HG03135 (cell line): ENCODE measurements at regions not wholly inside any gene's neighbourhood (a gene's known extent, or its start where the extent isn't known, plus 50 kb on each side); places are given as distances from the start of the nearest gene placed in this dataset.

Experiments used
- ATAC-seq: cut with Tn5 transposase; IDR thresholded peaks from one replicate; pipeline ENCODE4 v1.9.1; 2021; ENCODE audit warnings: mild to moderate bottlenecking, moderate library complexity; ENCODE audit not compliant: unreplicated experiment

GRCh38 chr12:131370321-131370720 lies 340.6 kb upstream of the SFSWAP start:
- no peak for ATAC-seq

GRCh38 chr12:131370791-131371347 lies 340.0 kb upstream of the SFSWAP start:
- ATAC-seq = no peak

GRCh38 chr12:131371401-131372170 lies 339.3 kb upstream of the SFSWAP start:
- ATAC-seq = no peak

- ATAC-seq = no peak
These were observed 338.8 kb upstream of the SFSWAP start for GRCh38 chr12:131372171-131372475.

- ATAC-seq = no peak
These were observed 338.1 kb upstream of the SFSWAP start for GRCh38 chr12:131372706-131373195.

- ATAC-seq = no peak
These were observed 335.5 kb upstream of the SFSWAP start for GRCh38 chr12:131375261-131375971.

- ATAC-seq = no peak
These were observed 334.9 kb upstream of the SFSWAP start for GRCh38 chr12:131375972-131376345.

- ATAC-seq = no peak
These were observed 332.6 kb upstream of the SFSWAP start for GRCh38 chr12:131378176-131378842.

GRCh38 chr12:131378861-131379665 lies 331.8 kb upstream of the SFSWAP start:
- ATAC-seq = no peak

GRCh38 chr12:131379738-131380137 lies 331.2 kb upstream of the SFSWAP start:
- ATAC-seq = no peak

- ATAC-seq = no peak
These were observed 330.5 kb upstream of the SFSWAP start for GRCh38 chr12:131380220-131380964.

- no peak for ATAC-seq
These were observed 329.8 kb upstream of the SFSWAP start for GRCh38 chr12:131380965-131381705.

GRCh38 chr12:131381716-131382430 lies 329.0 kb upstream of the SFSWAP start:
- no peak for ATAC-seq

GRCh38 chr12:131383291-131383690 lies 327.6 kb upstream of the SFSWAP start:
- no peak for ATAC-seq

GRCh38 chr12:131383741-131384543 lies 326.9 kb upstream of the SFSWAP start:
- ATAC-seq = no peak

GRCh38 chr12:131384544-131384855 lies 326.4 kb upstream of the SFSWAP start:
- ATAC-seq = no peak

- no peak for ATAC-seq
These were observed 325.4 kb upstream of the SFSWAP start for GRCh38 chr12:131385313-131386166.
